ENCODE measurements at regions not wholly inside any gene's neighbourhood (a gene's known extent, or its start where the extent isn't known, plus 50 kb on each side); places are given as distances from the start of the nearest gene placed in this dataset.

- TF ChIP-seq POLR2AphosphoS5 (IDR thresholded peaks at IDR 0.05) (no peak), EP300 (IDR thresholded peaks at IDR 0.05) (no peak), CTCF (IDR thresholded peaks at IDR 0.05) (no peak)
Measured at GRCh38 chr16:65315081-65315780, 193.4 kb upstream of the CDH11 start.

All from suprapubic skin (tissue), 4 donors.